GM23338 (cell line): ENCODE measurements at regions not wholly inside any gene's neighbourhood (a gene's known extent, or its start where the extent isn't known, plus 50 kb on each side); places are given as distances from the start of the nearest gene placed in this dataset.

Experiments
- ATAC-seq: fragments of 200-7000 bp; cut with Tn5 transposase; 3 replicates; pipeline ENCODE4 v1.9.1; 2020
- DNase-seq: peaks from one replicate; pipeline ENCODE4 v3.0.0-alpha.2; 2015; ENCODE audit warnings: low spot score
- H2AFZ ChIP-seq: fragments of 200-600 bp; sonication (generic); 2 replicates; pipeline ENCODE4 v1.8.0; 2016; ENCODE audit warnings: antibody characterized with exemption, mild to moderate bottlenecking, moderate library complexity
- H3F3A ChIP-seq: fragments of 200-600 bp; sonication (generic); replicated peaks from 2 replicates; pipeline ENCODE4 v1.8.0; 2017; ENCODE audit warnings: antibody characterized with exemption, mixed run types, low read depth
- H3K27ac ChIP-seq: fragments of 200-600 bp; sonication (generic); 2 replicates; pipeline ENCODE4 v1.6.1; 2016; ENCODE audit warnings: low read depth
- H3K27me3 ChIP-seq: fragments of 200-600 bp; sonication (generic); 2 replicates; pipeline ENCODE4 v1.8.0; 2016; ENCODE audit warnings: mild to moderate bottlenecking, mixed run types, moderate library complexity; ENCODE audit not compliant: insufficient read depth
- H3K36me3 ChIP-seq: fragments of 200-600 bp; sonication (generic); 2 replicates; pipeline ENCODE4 v1.8.0; 2016; ENCODE audit warnings: mild to moderate bottlenecking; ENCODE audit not compliant: insufficient read depth
- H3K4me1 ChIP-seq: fragments of 200-600 bp; sonication (generic); 2 replicates; pipeline ENCODE4 v1.8.0; 2016; ENCODE audit warnings: mild to moderate bottlenecking, moderate library complexity; ENCODE audit not compliant: insufficient read depth
- H3K4me2 ChIP-seq: fragments of 200-600 bp; sonication (generic); 2 replicates; pipeline ENCODE4 v1.7.1; 2017; ENCODE audit warnings: mixed run types
- H3K4me3 ChIP-seq: fragments of 200-600 bp; sonication (generic); 2 replicates; pipeline ENCODE4 v1.6.1; 2016; ENCODE audit warnings: mixed run types
- H3K79me2 ChIP-seq: fragments of 200-600 bp; sonication (generic); replicated peaks from 2 replicates; pipeline ENCODE4 v1.8.0; 2017; ENCODE audit warnings: mild to moderate bottlenecking; ENCODE audit not compliant: insufficient read depth
- H3K9me2 ChIP-seq: fragments of 200-600 bp; sonication (generic); 2 replicates; pipeline ENCODE4 v1.8.0; 2017; ENCODE audit not compliant: insufficient read depth
- H4K20me1 ChIP-seq: fragments of 200-600 bp; sonication (generic); replicated peaks from 2 replicates; pipeline ENCODE4 v1.8.0; 2017; ENCODE audit warnings: mild to moderate bottlenecking; ENCODE audit not compliant: insufficient read depth
- H3K27ac Mint-ChIP-seq: 2 replicates; pipeline ENCODE4 v1.8.0; 2020; ENCODE audit warnings: inconsistent platforms, mild to moderate bottlenecking, moderate library complexity, mixed read lengths
- H3K27me3 Mint-ChIP-seq: 3 replicates; pipeline ENCODE4 v1.8.0; 2022; ENCODE audit warnings: low read depth, mild to moderate bottlenecking, moderate library complexity, mixed read lengths, inconsistent platforms; ENCODE audit not compliant: insufficient read depth, poor library complexity
- H3K36me3 Mint-ChIP-seq: 3 replicates; pipeline ENCODE4 v1.8.0; 2021; ENCODE audit warnings: low read depth, mild to moderate bottlenecking, inconsistent platforms, moderate library complexity, mixed read lengths
- H3K4me1 Mint-ChIP-seq: 3 replicates; pipeline ENCODE4 v1.8.0; 2020; ENCODE audit warnings: mild to moderate bottlenecking, inconsistent platforms, mixed read lengths
- H3K4me3 Mint-ChIP-seq: 3 replicates; pipeline ENCODE4 v1.8.0; 2021; ENCODE audit warnings: moderate library complexity, mild to moderate bottlenecking, inconsistent platforms, mixed read lengths
- H3K9me3 Mint-ChIP-seq: 3 replicates; pipeline ENCODE4 v1.8.0; 2020; ENCODE audit warnings: moderate library complexity, mild to moderate bottlenecking, inconsistent platforms, mixed read lengths
- CREB1 ChIP-seq: fragments of 250-450 bp; sonication (Bioruptor Pico); IDR thresholded peaks from 2 replicates; pipeline ENCODE4 v1.5.0; 2020; ENCODE audit warnings: low read depth, mild to moderate bottlenecking, moderate library complexity
- CTCF ChIP-seq, 2 experiments: fragments of 200-600 bp in 1 of 2; sonication (generic) in 1 of 2; conservative IDR thresholded peaks; 2 replicates each; pipeline versions ENCODE4 v1.5.1 to v1.6.1; 2016 to 2017; ENCODE audit warnings: antibody characterized with exemption in 2 of 2, low read depth in 2 of 2, mild to moderate bottlenecking in 2 of 2, moderate library complexity in 1 of 2
- JUNB ChIP-seq: IDR thresholded peaks from one replicate; pipeline ENCODE4 v1.6.1; 2016; ENCODE audit warnings: antibody characterized with exemption; ENCODE audit not compliant: unreplicated experiment
- POLR2AphosphoS5 ChIP-seq: IDR thresholded peaks from 2 replicates; pipeline ENCODE4 v1.6.1; 2016; ENCODE audit warnings: antibody characterized with exemption, low read depth
- REST ChIP-seq: IDR thresholded peaks from one replicate; pipeline ENCODE4 v1.6.1; 2018; ENCODE audit warnings: antibody characterized with exemption; ENCODE audit not compliant: unreplicated experiment
- ZNF114 ChIP-seq: fragments of 250-450 bp; sonication (Bioruptor Pico); IDR thresholded peaks from 2 replicates; pipeline ENCODE4 v1.5.0; 2020; ENCODE audit warnings: mild to moderate bottlenecking, moderate library complexity
- ZNF331 ChIP-seq: fragments of 250-450 bp; sonication (Bioruptor Pico); IDR thresholded peaks from 2 replicates; pipeline ENCODE4 v1.5.0; 2020; ENCODE audit warnings: low read depth, mild to moderate bottlenecking, moderate library complexity
- ZNF462 ChIP-seq: fragments of 250-450 bp; sonication (Bioruptor Pico); IDR thresholded peaks from 2 replicates; pipeline ENCODE4 v1.5.0; 2020; ENCODE audit warnings: mild to moderate bottlenecking, moderate library complexity

GRCh38 chr7:91553410-91553895 lies 289.2 kb downstream of the FZD1 start (continued):
- TF ChIP-seq REST (no peak), CREB1 (no peak), JUNB (no peak), POLR2AphosphoS5 (no peak), CTCF (conservative IDR thresholded peaks at IDR 0.05; ENCODE audit: low read depth in 2 of 2) (no peak), ZNF331 (no peak)

- Mint-ChIP-seq H3K4me1 (0 out of 3 replicates have a peak, but pooled peaks cover 4% of the 10 kb centered on the region), H3K27ac (peak overlapping the region; percentile 58; the same call in 1 of the 2 replicates), H3K9me3 (no peaks in the 10 kb centered on the region), H3K36me3 (no peaks in the 10 kb centered on the region), H3K27me3 (no peaks in the 10 kb centered on the region), H3K4me3 (no peak overlapping the region)
- Histone ChIP-seq H3F3A (no peaks in the 10 kb centered on the region), H3K4me1 (no peaks in the 10 kb centered on the region; the same call in 1 of the 2 replicates), H2AFZ (peak overlapping the region; percentile 84), H3K27me3 (no peaks in the 10 kb centered on the region), H3K36me3 (no peaks in the 10 kb centered on the region), H3K4me2 (no peak overlapping the region), H3K79me2 (no peaks in the 10 kb centered on the region), H3K9me2 (peaks cover 6% of the 10 kb centered on the region; the same call in 1 of the 2 replicates), H3K27ac (no peak overlapping the region), H4K20me1 (no peaks in the 10 kb centered on the region), H3K4me3 (no peak overlapping the region)
- DNase-seq (peak; percentile 7), ATAC-seq (peak; percentile 40; the same call in 2 of the 3 replicates)
- no peak for TF ChIP-seq ZNF331
- TF ChIP-seq ZNF114 (CRISPR knock-in tag) = no peak
- TF ChIP-seq ZNF462 (CRISPR knock-in tag) = no peak
- no peak for TF ChIP-seq CREB1
- TF ChIP-seq CTCF (conservative IDR thresholded peaks at IDR 0.05; ENCODE audit: low read depth in 2 of 2) = no peak
Observed at GRCh38 chr7:91554883-91555282, 290.6 kb downstream of the FZD1 start.
